ENCODE measurements at regions not wholly inside any gene's neighbourhood (a gene's known extent, or its start where the extent isn't known, plus 50 kb on each side); places are given as distances from the start of the nearest gene placed in this dataset.

- TF ChIP-seq CTCF (IDR thresholded peaks at IDR 0.05), result no peak
- TF ChIP-seq EZH2 (IDR thresholded peaks at IDR 0.05; ENCODE audit: borderline replicate concordance, insufficient read depth, low read depth, low read length, poor library complexity, severe bottlenecking), result no peak
Measured at GRCh38 chr5:166834246-166834645, 1457.2 kb upstream of the WWC1 start.
